B cell (primary cell): ENCODE measurements at regions not wholly inside any gene's neighbourhood (a gene's known extent, or its start where the extent isn't known, plus 50 kb on each side); places are given as distances from the start of the nearest gene placed in this dataset.

Experiments
- ATAC-seq: fragments of 200-7000 bp; cut with Tn5 transposase; one replicate; pipeline ENCODE4 v1.10.0; 2021; ENCODE audit warnings: low read depth, mild to moderate bottlenecking, moderate number of reproducible peaks, moderate library complexity
- CTCF ChIA-PET: fragments of 350-600 bp; sonication (Branson Sonifier 250); formaldehyde crosslinking; loops from one replicate; lab custom pipeline; 2021; ENCODE audit warnings: antibody characterized with exemption, inconsistent platforms; lab: Charles Lee
- POLR2A ChIA-PET: fragments of 350-600 bp; sonication (Branson Sonifier 250); formaldehyde crosslinking; loops from one replicate; lab custom pipeline; 2021; ENCODE audit warnings: antibody characterized with exemption; lab: Charles Lee
- DNase-seq: peaks from one replicate; pipeline ENCODE4 v3.0.0; 2013
- H2AFZ ChIP-seq: 2 replicates; pipeline ENCODE4 v1.6.1; 2012; ENCODE audit warnings: mild to moderate bottlenecking, low read depth, low read length; ENCODE audit not compliant: insufficient read depth, poor library complexity, severe bottlenecking
- H3K27ac ChIP-seq, 2 donors: 1 replicate in 1 of 2; 2 replicates in 1 of 2; pipeline ENCODE4 v1.5.1; 2012 to 2013; ENCODE audit warnings: low read length in 2 of 2, mild to moderate bottlenecking in 2 of 2, moderate library complexity in 1 of 2
- H3K27me3 ChIP-seq, 4 experiments: fragments of 200-600 bp in 1 of 4; sonication (generic) in 1 of 4; replicated peaks in 1 of 4; 1 replicate in 2 of 4; 2 replicates in 2 of 4; pipeline versions ENCODE4 v1.6.1 to v1.7.0; 2013 to 2016; ENCODE audit warnings: low read length in 3 of 4, mild to moderate bottlenecking in 2 of 4, mixed read lengths in 1 of 4, moderate library complexity in 1 of 4; ENCODE audit not compliant: insufficient read depth in 4 of 4, control insufficient read depth in 3 of 4; ENCODE audit errors: control extremely low read depth in 1 of 4
- H3K36me3 ChIP-seq, 2 experiments: replicated peaks in 1 of 2; 1 replicate in 1 of 2; 2 replicates in 1 of 2; pipeline versions ENCODE4 v1.6.1 to v1.7.1; 2013; ENCODE audit warnings: low read length in 1 of 2; ENCODE audit not compliant: insufficient read depth in 2 of 2, control insufficient read depth in 1 of 2; ENCODE audit errors: control extremely low read depth in 1 of 2, extremely low read depth in 1 of 2
- H3K4me1 ChIP-seq, 2 donors: fragments of 200-600 bp in 1 of 2; sonication (generic) in 1 of 2; 1 replicate in 1 of 2; 2 replicates in 1 of 2; pipeline versions ENCODE4 v1.5.1 to v1.6.1; 2013 to 2017; ENCODE audit warnings: low read length in 2 of 2; ENCODE audit not compliant: control insufficient read depth in 2 of 2, insufficient read depth in 2 of 2
- H3K4me2 ChIP-seq: replicated peaks from 2 replicates; pipeline ENCODE3; 2012; ENCODE audit warnings: mild to moderate bottlenecking, low read depth, low read length; ENCODE audit not compliant: poor library complexity, severe bottlenecking
- H3K4me3 ChIP-seq, 5 experiments: fragments of 200-600 bp in 1 of 5; sonication (generic) in 1 of 5; 1 replicate in 3 of 5; 2 replicates in 2 of 5; pipeline versions ENCODE4 v1.5.1 to v1.7.0; 2011 to 2016; ENCODE audit warnings: low read length in 4 of 5, mild to moderate bottlenecking in 4 of 5, low read depth in 2 of 5, control low read depth in 1 of 5, moderate library complexity in 1 of 5; ENCODE audit not compliant: insufficient read depth in 1 of 5; ENCODE audit errors: control extremely low read depth in 1 of 5, extremely low read depth in 1 of 5
- H3K79me2 ChIP-seq: fragments of 200-600 bp; sonication (generic); one replicate; pipeline ENCODE4 v1.6.0; 2016; ENCODE audit warnings: low read length; ENCODE audit not compliant: control insufficient read depth, insufficient read depth
- H3K9ac ChIP-seq: fragments of 200-600 bp; sonication (generic); 2 replicates; pipeline ENCODE4 v1.6.1; 2017; ENCODE audit warnings: mild to moderate bottlenecking, low read length, moderate library complexity
- H3K9me3 ChIP-seq, 3 donors: one replicate each; pipeline versions ENCODE4 v1.6.1 to v1.7.1; 2013; ENCODE audit warnings: low read length in 2 of 3; ENCODE audit not compliant: control insufficient read depth in 2 of 3, insufficient read depth in 1 of 3; ENCODE audit errors: control extremely low read depth in 1 of 3
- H4K20me1 ChIP-seq: 2 replicates; pipeline ENCODE4 v1.6.0; 2012; ENCODE audit warnings: mild to moderate bottlenecking, low read length; ENCODE audit not compliant: insufficient read depth, control insufficient read depth, poor library complexity, severe bottlenecking
- H3K27ac Mint-ChIP-seq: one replicate; pipeline ENCODE4 v1.8.0; 2021; ENCODE audit warnings: mixed read lengths
- H3K27me3 Mint-ChIP-seq: one replicate; pipeline ENCODE4 v1.8.0; 2021; ENCODE audit warnings: mixed read lengths
- H3K4me1 Mint-ChIP-seq: one replicate; pipeline ENCODE4 v1.8.0; 2021; ENCODE audit warnings: mixed read lengths
- H3K4me3 Mint-ChIP-seq: one replicate; pipeline ENCODE4 v1.8.0; 2021; ENCODE audit warnings: mixed read lengths
- H3K9me3 Mint-ChIP-seq: one replicate; pipeline ENCODE4 v1.8.0; 2022; ENCODE audit warnings: mixed read lengths; ENCODE audit not compliant: insufficient read depth
- EZH2 ChIP-seq: IDR thresholded peaks from 2 replicates; pipeline ENCODE4 v1.6.1; 2012; ENCODE audit warnings: borderline replicate concordance, low read depth, mild to moderate bottlenecking, moderate library complexity, low read length; ENCODE audit not compliant: insufficient read depth, poor library complexity, severe bottlenecking
- WGBS: methylation state at CpG from one replicate; pipeline ENCODE4 v1.1.5; 2013; ENCODE audit warnings: missing lambda C conversion rate; ENCODE audit not compliant: insufficient coverage; 5-methylcytosine and 5-hydroxymethylcytosine counted together
- intact Hi-C: fragments of 100-400 bp; cut with micrococcal nuclease; formaldehyde crosslinking; loops from one replicate; pipeline ENCODE4 v1.10.0; 2022
- TF ChIP-seq, protein P1 (sequence below): fragments of 200-600 bp; IDR thresholded peaks from one replicate; pipeline ENCODE4 v1.8.0; 2022; ENCODE audit warnings: antibody characterized with exemption, mild to moderate bottlenecking

DNA sequence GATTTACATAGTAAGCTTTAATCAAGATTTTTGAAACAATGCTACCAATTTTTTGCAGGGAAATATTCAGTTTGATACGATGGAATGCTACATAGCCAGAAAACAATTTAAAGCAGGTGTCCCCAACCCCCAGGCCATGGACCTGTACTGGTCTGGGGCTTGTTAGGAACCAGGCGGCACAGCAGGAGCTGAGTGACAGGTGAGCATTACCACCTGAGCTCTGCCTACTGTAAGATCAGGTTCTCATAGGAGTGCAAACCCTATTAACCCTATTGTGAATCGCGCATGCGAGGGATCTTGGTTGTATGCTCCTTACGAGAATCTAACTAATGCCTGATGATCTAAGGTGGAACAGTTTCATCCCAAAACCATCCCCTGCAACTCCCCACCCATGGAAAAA is 322.6 kb upstream of the NECTIN3 start:
- Mint-ChIP-seq H3K27me3 (peaks cover 5% of the 10 kb centered on the region), H3K9me3 (peaks cover 2% of the 10 kb centered on the region)
- 100% methylated on average over 2 of the region's 6 CpGs for WGBS

DNA sequence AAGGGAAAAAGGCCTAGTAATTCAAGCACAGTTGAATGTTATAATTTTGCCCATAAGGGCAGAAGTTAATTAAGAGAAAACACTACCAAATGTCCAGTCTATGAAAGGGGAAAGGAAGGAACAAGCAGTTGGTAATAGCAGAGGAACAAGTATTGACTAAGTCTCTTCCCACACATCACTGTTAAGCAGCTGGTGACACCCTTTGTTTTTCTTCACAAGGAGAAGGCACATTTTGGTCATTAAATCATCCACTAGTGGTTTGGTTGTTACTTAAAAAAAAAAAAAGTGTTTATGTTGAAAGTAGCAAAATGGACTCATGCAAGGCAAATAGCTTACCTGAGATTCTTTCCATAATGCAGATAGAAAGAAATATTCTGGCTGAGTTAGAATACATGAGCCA is 321.4 kb upstream of the NECTIN3 start:
- no peaks in the 10 kb centered on the region for H3K9me3 ChIP-seq

More for the DNA sequence above, 322.6 kb upstream of the NECTIN3 start:
- no peaks in the 10 kb centered on the region for H3K27me3 ChIP-seq
- no peak for ATAC-seq
- intact Hi-C loops, result no loop called here
- no peak overlapping the region for H3K4me3 ChIP-seq
- no peak for DNase-seq
- H3K79me2 ChIP-seq, result no peaks in the 10 kb centered on the region
- no peaks in the 10 kb centered on the region for H3K36me3 ChIP-seq
- H4K20me1 ChIP-seq, result no peaks in the 10 kb centered on the region
- no peak overlapping the region for H3K9ac ChIP-seq
- H3K4me1 Mint-ChIP-seq, result no peaks in the 10 kb centered on the region
- no peaks in the 10 kb centered on the region for H3K4me1 ChIP-seq
- H2AFZ ChIP-seq, result no peak overlapping the region
- H3K4me3 Mint-ChIP-seq, result no peak overlapping the region
- no peaks in the 10 kb centered on the region for H3K9me3 ChIP-seq
- H3K27ac Mint-ChIP-seq, result no peak overlapping the region
- ChIA-PET POLR2A (no interaction called here), CTCF (no interaction called here)
- H3K4me2 ChIP-seq, result no peak overlapping the region
- no peak overlapping the region for H3K27ac ChIP-seq
- TF ChIP-seq, protein P1, sequence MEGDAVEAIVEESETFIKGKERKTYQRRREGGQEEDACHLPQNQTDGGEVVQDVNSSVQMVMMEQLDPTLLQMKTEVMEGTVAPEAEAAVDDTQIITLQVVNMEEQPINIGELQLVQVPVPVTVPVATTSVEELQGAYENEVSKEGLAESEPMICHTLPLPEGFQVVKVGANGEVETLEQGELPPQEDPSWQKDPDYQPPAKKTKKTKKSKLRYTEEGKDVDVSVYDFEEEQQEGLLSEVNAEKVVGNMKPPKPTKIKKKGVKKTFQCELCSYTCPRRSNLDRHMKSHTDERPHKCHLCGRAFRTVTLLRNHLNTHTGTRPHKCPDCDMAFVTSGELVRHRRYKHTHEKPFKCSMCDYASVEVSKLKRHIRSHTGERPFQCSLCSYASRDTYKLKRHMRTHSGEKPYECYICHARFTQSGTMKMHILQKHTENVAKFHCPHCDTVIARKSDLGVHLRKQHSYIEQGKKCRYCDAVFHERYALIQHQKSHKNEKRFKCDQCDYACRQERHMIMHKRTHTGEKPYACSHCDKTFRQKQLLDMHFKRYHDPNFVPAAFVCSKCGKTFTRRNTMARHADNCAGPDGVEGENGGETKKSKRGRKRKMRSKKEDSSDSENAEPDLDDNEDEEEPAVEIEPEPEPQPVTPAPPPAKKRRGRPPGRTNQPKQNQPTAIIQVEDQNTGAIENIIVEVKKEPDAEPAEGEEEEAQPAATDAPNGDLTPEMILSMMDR, result no peak
- no peak for TF ChIP-seq EZH2

More for the DNA sequence above, 321.4 kb upstream of the NECTIN3 start:
- Histone ChIP-seq H3K36me3 (no peaks in the 10 kb centered on the region), H4K20me1 (no peaks in the 10 kb centered on the region), H3K4me3 (no peak overlapping the region), H3K4me1 (no peaks in the 10 kb centered on the region), H3K79me2 (no peaks in the 10 kb centered on the region), H3K27me3 (no peaks in the 10 kb centered on the region), H3K27ac (no peak overlapping the region), H3K4me2 (no peak overlapping the region), H2AFZ (no peak overlapping the region), H3K9ac (no peak overlapping the region)
- DNase-seq (no peak), ATAC-seq (no peak)
- TF ChIP-seq EZH2, result no peak
- TF ChIP-seq, protein P1, result no peak
- peaks cover 2% of the 10 kb centered on the region for H3K9me3 Mint-ChIP-seq
- ChIA-PET CTCF (no interaction called here), POLR2A (no interaction called here)
- H3K27ac Mint-ChIP-seq, result no peak overlapping the region
- peaks cover 2% of the 10 kb centered on the region for H3K27me3 Mint-ChIP-seq
- intact Hi-C loops, result no loop called here
- H3K4me3 Mint-ChIP-seq, result no peak overlapping the region
- no peaks in the 10 kb centered on the region for H3K4me1 Mint-ChIP-seq
